HG03159 (cell line): ENCODE measurements at regions not wholly inside any gene's neighbourhood (a gene's known extent, or its start where the extent isn't known, plus 50 kb on each side); places are given as distances from the start of the nearest gene placed in this dataset.

Experiments used
- ATAC-seq: cut with Tn5 transposase; IDR thresholded peaks from one replicate; pipeline ENCODE4 v1.9.1; 2021; ENCODE audit warnings: mild to moderate bottlenecking, moderate library complexity; ENCODE audit not compliant: unreplicated experiment

DNA sequence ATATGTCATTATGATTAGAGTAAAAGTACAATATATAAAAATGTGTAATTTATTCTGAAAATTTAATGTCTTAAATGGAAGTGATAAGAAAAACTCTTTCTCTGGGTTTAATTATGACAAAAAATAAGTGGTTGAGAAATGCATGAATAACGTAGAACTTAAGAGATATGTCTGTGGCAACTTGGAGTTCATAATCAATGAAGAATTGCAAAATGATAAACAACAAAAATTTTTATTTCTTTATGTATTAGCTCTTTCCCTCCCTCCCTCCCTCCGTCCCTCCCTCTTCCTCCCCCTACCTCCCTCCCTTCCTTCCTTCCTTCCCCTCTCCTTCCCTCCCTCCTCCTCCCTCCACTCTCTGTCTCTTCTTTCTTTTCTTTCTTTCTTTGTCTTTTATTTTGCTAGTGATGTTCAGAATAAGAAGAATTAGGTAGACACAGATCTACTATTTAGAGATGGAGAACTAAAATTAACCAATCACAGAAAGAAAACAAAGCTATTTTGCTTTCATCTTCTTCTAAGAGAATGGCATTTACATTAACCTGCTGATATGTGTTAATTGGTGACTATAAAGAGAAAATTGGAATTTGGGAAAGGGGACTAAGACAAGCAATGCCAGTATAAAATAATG, 96.3 kb upstream of the PDC start:
- ATAC-seq, result no peak

DNA sequence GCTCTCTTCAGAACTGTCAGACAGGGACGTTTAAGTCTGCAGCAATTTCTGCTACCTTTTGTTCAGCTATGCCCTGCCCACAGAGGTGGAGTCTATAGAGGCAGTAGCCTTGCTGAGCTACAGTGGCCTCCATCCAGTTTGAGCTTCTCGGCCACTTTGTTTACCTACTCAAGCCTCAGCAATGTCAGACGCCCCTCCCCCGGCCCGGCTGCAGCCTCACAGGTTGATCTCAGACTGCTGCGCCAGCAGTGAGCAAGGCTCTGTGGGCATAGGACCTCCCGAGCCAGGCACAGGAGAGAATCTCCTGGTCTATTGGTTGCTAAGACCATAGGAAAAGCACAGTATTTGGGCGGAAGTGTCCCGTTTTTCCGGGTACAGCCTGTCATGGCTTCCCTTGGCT, 89.9 kb upstream of the PDC start:
- ATAC-seq, result no peak

DNA sequence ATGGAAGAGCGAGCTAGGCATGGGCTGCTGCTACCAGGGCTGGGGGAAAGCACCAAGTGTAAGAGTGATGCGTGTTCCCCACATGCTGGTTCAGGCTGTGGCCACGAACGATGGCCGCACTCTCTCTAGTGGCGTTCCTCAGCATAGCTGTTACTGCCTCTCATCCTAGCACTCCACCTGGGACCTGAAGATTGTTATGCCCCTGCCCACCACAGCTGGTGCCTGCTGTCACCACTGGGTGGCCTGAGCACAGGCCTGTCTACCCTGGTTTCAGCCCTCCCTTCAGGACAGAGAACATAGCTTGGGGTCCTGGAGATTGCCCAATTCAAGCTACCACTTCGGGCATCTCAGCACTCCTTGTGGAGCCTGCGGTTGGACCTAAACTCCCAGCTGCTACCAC, 80.1 kb upstream of the PDC start:
- no peak for ATAC-seq

DNA sequence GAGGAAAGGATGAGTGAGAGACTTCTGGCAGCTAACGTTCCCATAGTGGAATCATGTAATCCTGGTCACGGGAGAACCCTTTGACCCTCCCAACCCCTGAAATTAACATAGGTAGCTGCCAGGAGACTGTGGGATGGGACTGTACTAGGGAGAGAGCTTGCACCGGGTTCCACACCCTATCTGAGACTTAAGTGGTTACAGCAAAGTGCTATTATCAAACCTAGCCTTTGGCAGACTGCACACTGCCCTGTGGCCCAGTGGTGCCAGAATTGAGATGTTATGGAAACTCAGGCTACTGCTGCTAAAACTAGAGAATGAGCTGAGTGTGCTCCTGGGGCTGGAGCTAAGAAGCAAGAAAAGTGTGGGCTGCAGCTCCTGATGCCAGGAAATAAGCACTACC, 79.6 kb upstream of the PDC start:
- no peak for ATAC-seq

DNA sequence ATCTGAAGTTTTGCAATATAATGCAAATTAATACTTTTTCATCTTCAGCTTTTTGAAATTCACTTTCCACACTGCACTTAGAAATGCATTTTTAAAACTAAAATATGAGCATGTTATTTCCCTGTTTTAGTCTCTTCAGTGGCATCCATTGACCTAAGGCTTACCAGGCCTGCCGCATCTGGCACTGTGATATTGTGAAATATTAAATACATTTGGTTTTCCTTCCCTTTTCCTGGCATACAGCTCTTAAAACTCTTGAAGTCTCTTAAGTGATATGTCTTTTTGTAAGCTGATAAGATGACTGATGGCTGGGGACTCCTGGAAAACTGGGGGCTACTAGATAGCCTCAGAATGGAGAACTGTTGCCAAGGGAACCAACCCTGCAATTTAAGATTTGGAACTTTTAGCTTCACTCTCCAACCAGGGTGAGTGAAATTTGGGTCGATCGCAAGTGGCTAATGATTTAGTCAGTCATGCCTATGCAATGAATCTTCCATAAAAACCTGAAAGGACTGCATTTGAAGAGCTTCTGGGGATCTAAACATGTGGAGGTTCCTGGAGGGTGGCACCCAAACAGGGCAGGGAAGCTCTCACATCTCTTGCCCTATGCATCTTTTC, 75.5 kb upstream of the PDC start:
- no peak for ATAC-seq

DNA sequence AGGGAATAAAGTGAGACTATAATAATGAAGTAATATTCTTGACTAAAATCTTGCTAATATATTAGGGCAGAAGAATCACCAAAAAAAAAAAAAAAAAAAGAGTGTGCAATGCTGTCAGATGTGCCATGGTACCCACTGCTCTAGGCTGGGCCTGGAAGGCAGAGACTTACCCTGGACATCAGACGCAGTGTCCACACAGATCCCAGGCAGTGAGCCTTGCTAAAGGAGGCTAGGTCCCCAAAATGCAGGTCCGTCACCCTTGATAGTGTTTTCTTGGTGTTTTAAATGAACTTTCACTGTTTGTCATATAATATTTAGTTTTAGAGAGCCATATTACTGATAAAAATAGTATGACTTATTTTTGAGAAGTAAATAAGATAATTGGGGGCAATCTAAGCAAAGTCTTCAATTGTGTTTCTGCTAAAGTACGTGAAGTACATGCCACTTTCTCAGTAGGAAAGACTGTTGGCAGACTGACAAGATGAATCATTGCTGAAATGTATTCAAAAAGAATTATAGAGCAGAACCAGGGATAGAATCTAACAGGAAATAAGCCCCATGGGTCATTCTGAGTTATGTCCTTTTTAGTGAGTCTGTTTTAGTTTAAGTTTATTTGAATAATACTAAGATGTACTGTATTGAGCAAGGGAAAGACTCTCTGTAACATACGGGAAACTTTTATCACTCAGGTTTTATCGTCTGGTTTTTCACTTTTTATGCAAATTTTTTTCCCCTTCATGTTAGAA, 74.6 kb upstream of the PDC start:
- ATAC-seq, result no peak

DNA sequence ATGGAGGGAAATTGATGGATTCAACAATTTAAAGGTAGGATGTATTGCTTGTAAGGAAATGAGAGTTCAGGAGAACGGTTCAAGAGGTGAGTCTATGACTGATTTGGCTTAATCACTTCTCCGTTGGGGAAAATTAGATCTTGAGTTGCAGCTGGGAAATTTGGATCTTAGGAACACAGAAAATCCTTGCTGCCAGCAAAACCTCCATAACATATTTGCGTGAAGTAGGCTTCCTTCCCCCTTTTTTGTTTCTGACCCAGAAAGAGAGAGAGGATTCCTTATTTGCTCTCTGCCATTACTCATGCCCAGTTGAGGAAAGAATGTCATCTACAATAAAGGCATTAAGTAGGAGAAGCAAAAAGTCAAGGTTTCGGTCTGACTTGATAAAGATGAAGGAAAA, 73.5 kb upstream of the PDC start:
- no peak for ATAC-seq

DNA sequence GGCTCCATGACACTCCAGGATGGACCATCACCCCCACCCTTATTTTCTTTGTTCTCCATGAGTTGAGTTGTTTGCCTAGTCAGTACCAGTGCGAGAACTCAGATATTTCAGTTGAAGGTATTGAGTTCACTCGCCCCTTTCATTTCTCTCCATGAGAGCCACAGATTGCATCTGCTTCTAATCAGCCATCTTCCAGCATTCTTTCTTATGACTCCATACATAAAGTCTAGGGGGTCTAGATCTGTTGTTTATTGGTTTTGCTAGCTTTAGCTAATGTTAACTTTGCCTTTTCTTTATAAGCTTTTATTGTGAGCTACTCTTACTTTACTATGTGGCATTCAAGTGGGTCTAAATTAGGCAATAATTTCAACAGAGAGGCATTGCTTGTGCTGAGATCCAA, 71.6 kb upstream of the PDC start:
- no peak for ATAC-seq

DNA sequence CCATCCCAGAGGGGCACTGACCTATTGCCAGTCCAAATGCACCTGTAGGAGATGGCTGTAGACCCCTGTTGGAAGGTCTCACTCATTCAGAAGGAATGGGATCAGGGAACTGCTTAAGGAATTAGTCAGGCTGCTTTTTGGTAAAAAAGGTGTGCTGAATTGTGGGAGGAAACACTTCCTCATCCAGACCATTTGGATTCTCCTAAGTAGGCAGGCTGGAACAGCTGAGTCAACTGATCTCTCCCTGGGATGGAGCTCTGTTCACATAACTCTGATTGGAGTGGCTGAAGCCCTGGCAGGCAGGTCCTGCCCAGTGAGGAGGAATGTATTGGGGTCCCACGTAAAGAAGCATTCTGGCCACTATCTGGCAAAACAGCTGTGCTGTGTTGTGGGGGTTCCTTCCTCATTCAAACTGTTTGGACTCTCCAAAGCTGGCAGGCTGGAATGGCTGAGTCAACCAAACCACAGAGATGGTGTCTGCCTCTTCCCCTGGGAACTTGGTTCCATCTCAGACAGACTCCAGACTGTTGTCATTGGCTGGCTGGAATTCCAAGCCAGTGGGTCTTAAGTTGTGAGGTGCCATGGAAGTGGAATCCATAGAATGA, 70.7 kb upstream of the PDC start:
- no peak for ATAC-seq

DNA sequence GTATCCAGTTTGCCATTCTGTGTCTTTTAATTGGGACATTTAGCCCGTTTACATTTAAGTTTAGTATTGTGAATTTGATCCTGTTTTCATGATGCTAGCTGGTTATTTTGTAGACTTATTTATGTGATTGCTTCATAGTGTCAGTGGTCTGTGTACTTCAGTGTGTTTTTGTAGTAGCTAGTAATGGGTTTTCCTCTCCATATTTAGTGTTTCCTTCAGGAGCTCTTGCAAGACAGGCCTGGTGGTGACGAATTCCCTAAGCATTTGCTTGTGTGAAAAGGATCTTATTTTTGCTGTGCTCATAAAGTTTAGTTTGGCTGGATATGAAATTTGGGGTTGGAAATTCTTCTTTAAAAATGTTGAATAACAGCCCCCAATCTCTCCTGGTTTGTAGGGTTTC, 69.2 kb upstream of the PDC start:
- ATAC-seq, result no peak

DNA sequence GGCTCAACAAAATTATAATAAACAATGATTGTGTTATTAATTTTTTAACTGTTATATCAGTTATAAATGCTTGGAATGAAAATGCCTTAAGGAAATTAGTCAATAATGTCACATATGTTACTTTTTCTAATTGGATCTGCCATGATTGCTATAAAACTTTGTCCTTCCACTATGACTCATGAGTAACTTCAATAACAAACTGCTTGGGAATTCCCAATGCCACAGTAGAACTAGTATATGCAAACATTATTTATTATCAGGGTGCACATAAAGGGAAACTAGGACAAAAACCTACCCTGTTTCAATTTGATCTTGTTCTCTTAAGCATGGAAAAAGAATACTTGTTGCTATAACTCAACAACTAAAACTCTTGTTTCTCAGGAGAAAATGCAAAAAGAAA, 59.1 kb upstream of the PDC start:
- ATAC-seq, result no peak

DNA sequence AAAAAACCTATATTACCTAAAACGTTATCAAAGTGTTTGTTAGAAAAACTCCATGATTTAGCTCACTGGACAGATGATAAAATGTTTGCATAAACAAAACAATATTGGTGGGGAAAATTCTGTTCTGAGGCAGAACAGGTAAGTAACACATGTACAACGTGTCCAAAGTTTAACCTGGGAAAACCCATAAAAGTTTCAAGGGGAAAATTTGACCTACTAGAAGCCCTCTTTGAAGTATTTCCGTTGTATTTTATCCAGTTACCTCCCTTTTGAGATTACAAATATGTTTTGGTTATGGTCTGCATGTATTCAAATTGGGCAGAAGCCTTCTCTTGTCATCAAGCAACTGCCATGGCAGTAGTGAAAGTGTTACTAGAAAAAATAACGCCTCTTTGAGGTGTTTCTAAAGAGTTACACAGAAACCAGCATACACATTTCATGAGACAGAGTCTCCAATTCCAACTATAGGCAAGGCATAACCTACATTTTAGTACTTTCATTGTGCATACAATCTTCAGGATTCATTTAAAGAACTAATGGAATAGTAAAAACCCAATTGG, 58.0 kb upstream of the PDC start:
- ATAC-seq, result peak; percentile 67

DNA sequence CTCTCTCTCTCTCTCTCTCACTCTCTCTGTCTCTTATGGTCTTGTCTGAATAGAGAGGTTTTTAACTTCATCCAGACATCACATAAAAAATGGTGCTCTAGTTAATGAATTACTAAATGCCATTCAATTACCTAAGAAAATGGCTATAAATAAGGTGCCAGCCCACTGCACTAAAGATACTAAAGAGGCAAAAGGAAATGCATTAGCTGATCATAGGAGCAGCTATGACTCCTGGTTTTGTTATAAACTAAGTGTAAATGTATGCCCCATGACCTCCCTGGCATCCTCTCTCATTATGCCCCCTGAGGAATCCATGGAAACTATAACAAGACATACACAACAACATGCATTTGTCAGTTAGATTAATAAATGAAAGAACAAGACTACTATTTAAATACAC, 57.5 kb upstream of the PDC start:
- no peak for ATAC-seq

DNA sequence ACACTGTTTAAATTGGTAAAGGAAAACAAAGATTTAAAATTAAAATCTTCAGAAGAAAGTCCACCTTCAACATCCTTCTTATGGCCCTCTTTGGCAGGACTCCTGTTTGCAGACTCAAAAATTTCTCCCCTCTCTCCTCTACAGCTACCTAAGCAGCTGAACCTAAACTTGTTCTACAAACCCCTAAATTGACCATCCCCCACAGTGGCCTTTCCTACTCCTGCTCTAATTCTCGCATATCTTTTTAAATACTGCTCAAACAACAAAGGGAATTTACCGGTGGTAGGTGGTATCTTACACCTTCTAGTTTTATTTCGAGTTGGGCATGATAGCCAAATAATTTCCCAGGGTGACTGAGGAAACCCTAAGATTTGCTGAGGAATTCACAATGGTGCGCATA, 53.5 kb upstream of the PDC start:
- no peak for ATAC-seq

DNA sequence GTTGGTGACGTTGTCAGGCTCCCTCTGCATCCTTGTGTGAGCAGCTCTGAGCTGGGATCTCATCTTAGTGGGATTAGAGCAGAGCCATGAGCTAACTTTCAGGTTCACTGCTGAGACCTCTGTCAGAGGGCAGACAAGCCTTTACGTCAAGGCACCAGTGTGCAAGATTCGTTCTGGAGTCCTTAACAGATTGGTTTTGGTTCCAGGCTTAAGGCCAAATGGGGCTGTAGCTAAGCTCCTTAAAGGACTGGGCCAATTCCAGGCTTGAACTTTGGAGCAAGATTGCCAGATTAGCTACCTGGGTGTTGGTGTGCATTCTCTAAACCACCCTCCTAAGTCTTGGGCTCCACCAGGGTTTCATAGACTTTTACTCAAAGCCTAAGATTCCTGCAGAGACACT, 52.6 kb upstream of the PDC start:
- ATAC-seq, result no peak

DNA sequence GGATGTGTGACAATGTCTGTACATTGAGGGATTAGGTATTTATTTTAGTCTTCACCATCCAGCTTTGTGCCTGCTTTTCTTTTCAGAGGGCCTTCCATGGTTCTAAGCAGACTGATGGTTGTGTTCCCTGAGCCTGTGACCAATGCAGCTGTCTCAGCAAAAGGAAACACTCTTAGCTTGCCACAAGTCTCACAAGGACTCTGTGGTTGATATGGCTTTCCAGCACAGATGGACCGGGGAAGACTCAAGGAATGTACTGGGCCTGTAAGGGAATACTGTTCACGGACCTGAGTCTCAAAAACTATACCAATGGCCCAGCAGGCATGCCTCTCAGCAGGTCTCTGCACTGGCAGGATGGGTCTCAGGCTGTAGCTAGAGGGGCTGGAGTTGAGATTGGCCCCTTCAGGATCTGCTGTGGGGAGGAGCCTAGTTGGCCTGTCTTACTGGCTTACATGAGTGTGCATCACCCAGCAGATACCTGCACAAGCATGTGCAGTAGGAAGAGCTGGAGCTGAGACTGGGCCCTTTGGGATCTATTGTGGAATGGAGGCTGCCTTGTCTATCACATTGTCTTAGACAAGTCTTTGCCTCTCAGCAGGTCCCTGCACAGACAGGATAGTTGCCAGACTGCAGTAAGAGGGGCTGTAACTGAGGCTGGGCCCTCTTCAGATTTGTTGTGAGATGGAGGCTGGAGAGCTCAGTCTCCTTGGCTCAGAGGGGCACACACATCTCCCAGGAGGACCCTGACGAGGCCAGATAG, 52.0 kb upstream of the PDC start:
- ATAC-seq, result no peak

DNA sequence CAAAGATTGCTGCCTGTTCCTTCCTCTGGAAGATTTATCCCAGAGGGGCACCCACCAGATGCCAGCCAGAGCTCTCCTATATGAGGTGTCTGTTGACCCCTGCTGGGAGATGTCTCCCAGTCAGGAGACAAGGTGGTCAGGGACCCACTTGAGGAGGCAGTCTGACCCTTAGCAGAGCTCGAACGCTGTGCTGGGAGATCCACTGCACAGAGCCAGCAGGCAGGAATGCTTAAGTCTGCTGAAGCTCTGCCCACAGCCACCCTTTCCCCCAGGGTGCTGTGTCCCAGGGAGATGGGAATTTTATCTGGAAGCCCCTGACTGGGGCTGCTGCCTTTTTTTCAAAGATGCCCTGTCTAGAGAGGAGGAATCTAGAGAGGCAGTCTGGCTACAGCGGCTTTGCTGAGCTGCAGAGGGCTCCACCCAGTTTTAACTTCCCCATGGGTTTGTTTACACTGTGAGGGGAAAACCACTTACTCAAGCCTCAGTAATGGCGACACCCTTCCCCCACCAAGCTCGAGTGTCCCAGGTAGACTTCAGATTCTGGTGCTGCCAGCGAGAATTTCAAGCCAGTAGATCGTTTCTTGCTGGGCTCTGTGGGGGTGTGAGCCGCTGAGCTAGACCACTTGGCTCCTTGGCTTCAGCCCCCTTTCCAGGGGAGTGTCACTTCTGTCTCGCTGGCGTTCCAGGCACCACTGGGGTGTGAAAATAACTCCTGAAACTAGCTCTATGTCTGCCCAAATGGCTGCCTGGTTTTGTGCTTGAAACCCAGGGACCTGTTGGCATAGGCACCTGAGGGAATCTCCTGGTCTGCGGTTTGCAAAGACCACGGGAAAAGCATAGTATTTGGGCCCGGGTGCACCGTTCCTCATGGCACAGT, 51.1 kb upstream of the PDC start:
- peak; percentile 89 for ATAC-seq
